K562 (cell line): ENCODE measurements at regions not wholly inside any gene's neighbourhood (a gene's known extent, or its start where the extent isn't known, plus 50 kb on each side); places are given as distances from the start of the nearest gene placed in this dataset.
A peak's percentile ranks its signal among the peaks of the same experiment; 100 is the strongest.

Experiments
- ATF1 ChIP-seq, 2 experiments: fragments of 450-650 bp in 1 of 2; IDR thresholded peaks; 2 replicates each; pipeline ENCODE4 v1.6.1; 2016; ENCODE audit warnings: missing compliant biosample characterization in 1 of 2, missing genetic modification characterization in 1 of 2
- CBFA2T3 ChIP-seq: fragments of 450-650 bp; IDR thresholded peaks from 2 replicates; pipeline ENCODE4 v1.6.1; 2017
- DNMT1 ChIP-seq: fragments of 450-650 bp; IDR thresholded peaks from 2 replicates; pipeline ENCODE4 v1.6.1; 2016; ENCODE audit warnings: antibody characterized with exemption, mild to moderate bottlenecking
- ELF2 ChIP-seq: fragments of 250-450 bp; sonication (Bioruptor Pico); IDR thresholded peaks from 2 replicates; pipeline ENCODE4 v1.5.0; 2021; ENCODE audit warnings: mild to moderate bottlenecking
- HNRNPLL ChIP-seq: fragments of 200-400 bp; formaldehyde crosslinking; IDR thresholded peaks from 2 replicates; pipeline ENCODE4 v1.6.1; 2017; ENCODE audit warnings: low read length, low read depth, mild to moderate bottlenecking; ENCODE audit not compliant: poor library complexity, severe bottlenecking
- NR0B1 ChIP-seq: fragments of 450-650 bp; IDR thresholded peaks from one replicate; pipeline ENCODE4 v1.6.1; 2018; ENCODE audit warnings: mild to moderate bottlenecking, moderate library complexity; ENCODE audit not compliant: partially characterized antibody
- SUPT5H ChIP-seq: fragments of 450-650 bp; IDR thresholded peaks from 2 replicates; pipeline ENCODE4 v1.6.1; 2016
- TEAD4 ChIP-seq, 2 experiments: sonication (generic) in 1 of 2; formaldehyde crosslinking in 1 of 2; IDR thresholded peaks; 2 replicates each; pipeline versions ENCODE4 v1.6.1 to v1.8.0; 2012 to 2022; ENCODE audit warnings: borderline replicate concordance in 1 of 2, inconsistent platforms in 1 of 2, low read length in 1 of 2, mild to moderate bottlenecking in 1 of 2, missing genetic modification reagents in 1 of 2
- ZFP30 ChIP-seq: fragments of 250-450 bp; sonication (Bioruptor Pico); IDR thresholded peaks from 2 replicates; pipeline ENCODE4 v1.8.0; 2022; ENCODE audit warnings: moderate library complexity, mild to moderate bottlenecking, inconsistent platforms, borderline replicate concordance
- ZNF766 ChIP-seq: fragments of 200-800 bp; sonication (Bioruptor generic); conservative IDR thresholded peaks from 2 replicates; pipeline ENCODE4 v1.6.1; 2016; ENCODE audit warnings: missing genetic modification characterization, missing compliant biosample characterization
- TF ChIP-seq, protein P1 (sequence below): fragments of 200-600 bp; sonication (generic); IDR thresholded peaks from one replicate; pipeline ENCODE4 v1.6.1; 2012; ENCODE audit warnings: mild to moderate bottlenecking, low read depth, low read length, inconsistent platforms
- TF ChIP-seq, protein P2 (sequence below): sonication (generic); formaldehyde crosslinking; IDR thresholded peaks from 2 replicates; pipeline ENCODE4 v1.8.0; 2022; ENCODE audit warnings: mild to moderate bottlenecking, missing genetic modification reagents

GRCh38 chr2:74036450-74037195, 51.9 kb downstream of the TET3 start (continued):
- TF ChIP-seq ZFP30 (CRISPR knock-in tag) (no peak), DNMT1 (no peak), SUPT5H (no peak), HNRNPLL (no peak), ELF2 (CRISPR knock-in tag) (no peak), ZNF766 (no peak), TEAD4 (IDR thresholded peaks at IDR 0.05; ENCODE audit: low read length) (peak; percentile 93), TEAD4 (CRISPR knock-in tag; IDR thresholded peaks at IDR 0.05; ENCODE audit: borderline replicate concordance) (no peak), CBFA2T3 (peak; percentile 95), NR0B1 (no peak), ATF1 (CRISPR knock-in tag; IDR thresholded peaks at IDR 0.05) (no peak), ATF1 (tag; IDR thresholded peaks at IDR 0.05) (peak; percentile 68)
- TF ChIP-seq, protein P1, sequence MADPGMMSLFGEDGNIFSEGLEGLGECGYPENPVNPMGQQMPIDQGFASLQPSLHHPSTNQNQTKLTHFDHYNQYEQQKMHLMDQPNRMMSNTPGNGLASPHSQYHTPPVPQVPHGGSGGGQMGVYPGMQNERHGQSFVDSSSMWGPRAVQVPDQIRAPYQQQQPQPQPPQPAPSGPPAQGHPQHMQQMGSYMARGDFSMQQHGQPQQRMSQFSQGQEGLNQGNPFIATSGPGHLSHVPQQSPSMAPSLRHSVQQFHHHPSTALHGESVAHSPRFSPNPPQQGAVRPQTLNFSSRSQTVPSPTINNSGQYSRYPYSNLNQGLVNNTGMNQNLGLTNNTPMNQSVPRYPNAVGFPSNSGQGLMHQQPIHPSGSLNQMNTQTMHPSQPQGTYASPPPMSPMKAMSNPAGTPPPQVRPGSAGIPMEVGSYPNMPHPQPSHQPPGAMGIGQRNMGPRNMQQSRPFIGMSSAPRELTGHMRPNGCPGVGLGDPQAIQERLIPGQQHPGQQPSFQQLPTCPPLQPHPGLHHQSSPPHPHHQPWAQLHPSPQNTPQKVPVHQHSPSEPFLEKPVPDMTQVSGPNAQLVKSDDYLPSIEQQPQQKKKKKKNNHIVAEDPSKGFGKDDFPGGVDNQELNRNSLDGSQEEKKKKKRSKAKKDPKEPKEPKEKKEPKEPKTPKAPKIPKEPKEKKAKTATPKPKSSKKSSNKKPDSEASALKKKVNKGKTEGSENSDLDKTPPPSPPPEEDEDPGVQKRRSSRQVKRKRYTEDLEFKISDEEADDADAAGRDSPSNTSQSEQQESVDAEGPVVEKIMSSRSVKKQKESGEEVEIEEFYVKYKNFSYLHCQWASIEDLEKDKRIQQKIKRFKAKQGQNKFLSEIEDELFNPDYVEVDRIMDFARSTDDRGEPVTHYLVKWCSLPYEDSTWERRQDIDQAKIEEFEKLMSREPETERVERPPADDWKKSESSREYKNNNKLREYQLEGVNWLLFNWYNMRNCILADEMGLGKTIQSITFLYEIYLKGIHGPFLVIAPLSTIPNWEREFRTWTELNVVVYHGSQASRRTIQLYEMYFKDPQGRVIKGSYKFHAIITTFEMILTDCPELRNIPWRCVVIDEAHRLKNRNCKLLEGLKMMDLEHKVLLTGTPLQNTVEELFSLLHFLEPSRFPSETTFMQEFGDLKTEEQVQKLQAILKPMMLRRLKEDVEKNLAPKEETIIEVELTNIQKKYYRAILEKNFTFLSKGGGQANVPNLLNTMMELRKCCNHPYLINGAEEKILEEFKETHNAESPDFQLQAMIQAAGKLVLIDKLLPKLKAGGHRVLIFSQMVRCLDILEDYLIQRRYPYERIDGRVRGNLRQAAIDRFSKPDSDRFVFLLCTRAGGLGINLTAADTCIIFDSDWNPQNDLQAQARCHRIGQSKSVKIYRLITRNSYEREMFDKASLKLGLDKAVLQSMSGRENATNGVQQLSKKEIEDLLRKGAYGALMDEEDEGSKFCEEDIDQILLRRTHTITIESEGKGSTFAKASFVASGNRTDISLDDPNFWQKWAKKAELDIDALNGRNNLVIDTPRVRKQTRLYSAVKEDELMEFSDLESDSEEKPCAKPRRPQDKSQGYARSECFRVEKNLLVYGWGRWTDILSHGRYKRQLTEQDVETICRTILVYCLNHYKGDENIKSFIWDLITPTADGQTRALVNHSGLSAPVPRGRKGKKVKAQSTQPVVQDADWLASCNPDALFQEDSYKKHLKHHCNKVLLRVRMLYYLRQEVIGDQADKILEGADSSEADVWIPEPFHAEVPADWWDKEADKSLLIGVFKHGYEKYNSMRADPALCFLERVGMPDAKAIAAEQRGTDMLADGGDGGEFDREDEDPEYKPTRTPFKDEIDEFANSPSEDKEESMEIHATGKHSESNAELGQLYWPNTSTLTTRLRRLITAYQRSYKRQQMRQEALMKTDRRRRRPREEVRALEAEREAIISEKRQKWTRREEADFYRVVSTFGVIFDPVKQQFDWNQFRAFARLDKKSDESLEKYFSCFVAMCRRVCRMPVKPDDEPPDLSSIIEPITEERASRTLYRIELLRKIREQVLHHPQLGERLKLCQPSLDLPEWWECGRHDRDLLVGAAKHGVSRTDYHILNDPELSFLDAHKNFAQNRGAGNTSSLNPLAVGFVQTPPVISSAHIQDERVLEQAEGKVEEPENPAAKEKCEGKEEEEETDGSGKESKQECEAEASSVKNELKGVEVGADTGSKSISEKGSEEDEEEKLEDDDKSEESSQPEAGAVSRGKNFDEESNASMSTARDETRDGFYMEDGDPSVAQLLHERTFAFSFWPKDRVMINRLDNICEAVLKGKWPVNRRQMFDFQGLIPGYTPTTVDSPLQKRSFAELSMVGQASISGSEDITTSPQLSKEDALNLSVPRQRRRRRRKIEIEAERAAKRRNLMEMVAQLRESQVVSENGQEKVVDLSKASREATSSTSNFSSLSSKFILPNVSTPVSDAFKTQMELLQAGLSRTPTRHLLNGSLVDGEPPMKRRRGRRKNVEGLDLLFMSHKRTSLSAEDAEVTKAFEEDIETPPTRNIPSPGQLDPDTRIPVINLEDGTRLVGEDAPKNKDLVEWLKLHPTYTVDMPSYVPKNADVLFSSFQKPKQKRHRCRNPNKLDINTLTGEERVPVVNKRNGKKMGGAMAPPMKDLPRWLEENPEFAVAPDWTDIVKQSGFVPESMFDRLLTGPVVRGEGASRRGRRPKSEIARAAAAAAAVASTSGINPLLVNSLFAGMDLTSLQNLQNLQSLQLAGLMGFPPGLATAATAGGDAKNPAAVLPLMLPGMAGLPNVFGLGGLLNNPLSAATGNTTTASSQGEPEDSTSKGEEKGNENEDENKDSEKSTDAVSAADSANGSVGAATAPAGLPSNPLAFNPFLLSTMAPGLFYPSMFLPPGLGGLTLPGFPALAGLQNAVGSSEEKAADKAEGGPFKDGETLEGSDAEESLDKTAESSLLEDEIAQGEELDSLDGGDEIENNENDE = no peak
- TF ChIP-seq, protein P2, sequence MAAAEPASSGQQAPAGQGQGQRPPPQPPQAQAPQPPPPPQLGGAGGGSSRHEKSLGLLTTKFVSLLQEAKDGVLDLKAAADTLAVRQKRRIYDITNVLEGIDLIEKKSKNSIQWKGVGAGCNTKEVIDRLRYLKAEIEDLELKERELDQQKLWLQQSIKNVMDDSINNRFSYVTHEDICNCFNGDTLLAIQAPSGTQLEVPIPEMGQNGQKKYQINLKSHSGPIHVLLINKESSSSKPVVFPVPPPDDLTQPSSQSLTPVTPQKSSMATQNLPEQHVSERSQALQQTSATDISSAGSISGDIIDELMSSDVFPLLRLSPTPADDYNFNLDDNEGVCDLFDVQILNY (CRISPR knock-in tag) = no peak
